ENCODE measurements at regions not wholly inside any gene's neighbourhood (a gene's known extent, or its start where the extent isn't known, plus 50 kb on each side); places are given as distances from the start of the nearest gene placed in this dataset.

DNA sequence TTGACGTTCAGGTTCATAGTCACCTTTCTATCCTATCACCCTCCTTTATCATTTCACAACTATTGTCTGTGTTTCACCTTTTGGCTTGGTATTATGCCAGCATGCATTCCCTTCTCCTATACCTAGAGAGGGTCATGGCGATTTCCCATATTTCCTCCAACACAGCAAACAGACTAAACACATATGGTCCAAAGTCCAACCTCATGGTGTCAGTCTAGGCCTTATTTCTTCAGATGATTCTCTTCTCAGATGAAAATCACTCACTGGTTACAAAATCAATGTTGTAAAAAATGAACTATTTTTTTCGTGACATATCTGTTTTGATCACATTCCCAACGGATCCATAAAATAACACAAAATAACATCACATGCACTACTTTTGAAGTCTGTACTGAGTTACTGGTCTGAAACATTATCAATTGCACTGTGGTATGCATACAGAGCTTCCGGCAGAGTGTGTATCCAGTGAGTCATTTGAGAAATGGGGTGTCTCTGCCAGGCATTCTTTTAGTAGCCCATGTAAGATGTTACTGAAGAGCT, 204.8 kb upstream of the GALNT5 start:
- TF ChIP-seq, protein P1, sequence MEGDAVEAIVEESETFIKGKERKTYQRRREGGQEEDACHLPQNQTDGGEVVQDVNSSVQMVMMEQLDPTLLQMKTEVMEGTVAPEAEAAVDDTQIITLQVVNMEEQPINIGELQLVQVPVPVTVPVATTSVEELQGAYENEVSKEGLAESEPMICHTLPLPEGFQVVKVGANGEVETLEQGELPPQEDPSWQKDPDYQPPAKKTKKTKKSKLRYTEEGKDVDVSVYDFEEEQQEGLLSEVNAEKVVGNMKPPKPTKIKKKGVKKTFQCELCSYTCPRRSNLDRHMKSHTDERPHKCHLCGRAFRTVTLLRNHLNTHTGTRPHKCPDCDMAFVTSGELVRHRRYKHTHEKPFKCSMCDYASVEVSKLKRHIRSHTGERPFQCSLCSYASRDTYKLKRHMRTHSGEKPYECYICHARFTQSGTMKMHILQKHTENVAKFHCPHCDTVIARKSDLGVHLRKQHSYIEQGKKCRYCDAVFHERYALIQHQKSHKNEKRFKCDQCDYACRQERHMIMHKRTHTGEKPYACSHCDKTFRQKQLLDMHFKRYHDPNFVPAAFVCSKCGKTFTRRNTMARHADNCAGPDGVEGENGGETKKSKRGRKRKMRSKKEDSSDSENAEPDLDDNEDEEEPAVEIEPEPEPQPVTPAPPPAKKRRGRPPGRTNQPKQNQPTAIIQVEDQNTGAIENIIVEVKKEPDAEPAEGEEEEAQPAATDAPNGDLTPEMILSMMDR (IDR thresholded peaks at IDR 0.05; ENCODE audit: low read length) = no peak
- no peak for TF ChIP-seq EZH2 (IDR thresholded peaks at IDR 0.05; ENCODE audit: borderline replicate concordance, low read length)

All from OCI-LY1 (cell line).